SW 1271 (cell line): ENCODE measurements at regions not wholly inside any gene's neighbourhood (a gene's known extent, or its start where the extent isn't known, plus 50 kb on each side); places are given as distances from the start of the nearest gene placed in this dataset.

ENCODE experiments used
- DNase-seq, 2 experiments: peaks; one replicate each; lab custom pipeline; 2025; lab: John Stamatoyannopoulos, UW

DNA sequence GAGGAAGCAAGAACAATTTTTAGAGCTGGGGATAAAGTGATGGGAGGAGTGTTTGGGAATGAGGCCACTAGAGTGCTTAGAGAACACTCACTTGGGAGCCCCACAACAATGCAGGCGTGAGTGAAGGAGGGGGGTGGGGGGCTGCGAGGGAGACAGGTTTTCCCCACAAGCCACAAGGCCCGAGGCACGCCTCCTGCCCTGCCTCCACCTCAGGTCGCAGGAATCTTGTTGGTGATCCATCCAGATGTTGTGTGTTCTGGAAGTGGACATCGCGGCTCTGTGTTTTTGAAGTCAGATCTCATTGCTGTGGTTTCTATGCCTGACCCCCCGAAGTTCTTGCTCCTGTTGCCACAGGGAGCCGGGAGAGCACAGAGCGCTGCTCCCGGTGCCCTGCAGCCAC, 178.0 kb upstream of the BMPER start:
- no peak for DNase-seq

DNA sequence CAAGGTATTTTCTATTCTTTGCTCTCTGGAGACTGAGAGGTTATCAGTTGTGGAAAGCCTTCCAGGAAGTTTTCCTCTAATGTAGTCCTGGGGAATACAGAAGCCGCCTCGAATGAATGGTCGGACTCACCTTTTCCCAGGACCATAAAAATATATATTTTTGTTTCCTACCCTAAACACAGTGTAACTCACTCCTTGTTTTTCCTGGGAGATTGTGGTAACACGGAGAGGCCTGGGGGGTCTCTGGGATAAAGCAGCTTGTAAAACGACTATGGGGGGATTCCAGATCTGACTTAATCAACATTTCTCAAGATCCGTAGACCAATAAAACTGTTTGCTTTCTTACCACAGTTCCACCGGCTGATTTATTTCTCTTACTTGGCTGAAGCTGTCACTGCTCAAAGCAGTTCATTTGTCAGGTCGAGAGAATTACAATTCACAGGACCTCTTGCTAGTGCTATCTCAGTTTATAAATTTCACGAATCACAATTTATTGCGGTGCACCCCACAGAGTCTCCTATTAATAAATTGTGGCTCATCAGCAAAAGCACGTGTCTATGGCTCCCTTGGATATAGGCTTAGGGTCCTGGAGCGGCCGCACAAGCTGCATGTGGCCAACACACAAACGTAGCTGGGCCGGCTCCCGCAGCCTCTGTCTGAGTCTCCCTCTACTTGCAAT, 176.3 kb upstream of the BMPER start:
- no peak for DNase-seq

GRCh38 chr7:33729726-33730125, 175.6 kb upstream of the BMPER start:
- no peak for DNase-seq

DNA sequence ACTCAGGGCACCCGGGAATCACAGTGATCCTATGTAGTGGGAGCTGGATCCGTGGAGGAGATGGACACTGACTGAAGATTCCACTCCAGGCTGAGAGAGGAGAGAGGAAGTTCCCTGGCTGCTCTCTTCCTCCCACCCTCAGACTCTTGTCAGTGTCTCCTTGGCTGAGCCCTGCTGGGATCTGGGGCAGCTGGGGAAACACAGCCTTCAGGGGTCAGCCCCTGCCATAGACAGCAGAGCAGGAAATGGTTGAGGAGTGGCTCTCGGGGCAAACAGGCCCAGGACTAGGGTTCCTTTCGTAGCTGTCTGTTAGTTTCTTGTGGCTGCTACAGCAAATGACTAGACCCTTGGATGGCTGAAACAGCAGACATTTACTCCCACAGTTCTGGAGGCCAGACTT, 174.4 kb upstream of the BMPER start:
- DNase-seq = no peak

DNA sequence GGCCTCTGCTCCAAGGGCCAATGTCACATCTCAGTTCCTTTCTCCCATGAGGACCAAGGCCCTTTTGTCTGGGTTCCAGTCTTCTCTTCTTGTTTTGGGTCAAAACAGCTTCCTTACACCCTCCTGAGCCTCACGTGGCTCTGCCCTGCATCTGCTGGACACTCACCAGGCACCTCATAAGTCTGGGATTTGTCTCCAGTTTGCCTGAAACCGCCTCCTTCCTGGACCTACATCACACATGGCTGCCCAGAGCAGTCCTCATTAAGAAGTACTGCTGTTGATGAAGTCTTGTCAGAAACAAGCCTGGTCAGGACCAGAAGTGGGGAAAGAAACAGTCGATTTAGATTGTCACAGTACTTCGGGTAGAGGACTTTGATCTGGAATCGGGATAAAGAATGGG, 173.4 kb upstream of the BMPER start:
- no peak for DNase-seq

GRCh38 chr7:33732462-33732861, 172.9 kb upstream of the BMPER start:
- no peak for DNase-seq

DNA sequence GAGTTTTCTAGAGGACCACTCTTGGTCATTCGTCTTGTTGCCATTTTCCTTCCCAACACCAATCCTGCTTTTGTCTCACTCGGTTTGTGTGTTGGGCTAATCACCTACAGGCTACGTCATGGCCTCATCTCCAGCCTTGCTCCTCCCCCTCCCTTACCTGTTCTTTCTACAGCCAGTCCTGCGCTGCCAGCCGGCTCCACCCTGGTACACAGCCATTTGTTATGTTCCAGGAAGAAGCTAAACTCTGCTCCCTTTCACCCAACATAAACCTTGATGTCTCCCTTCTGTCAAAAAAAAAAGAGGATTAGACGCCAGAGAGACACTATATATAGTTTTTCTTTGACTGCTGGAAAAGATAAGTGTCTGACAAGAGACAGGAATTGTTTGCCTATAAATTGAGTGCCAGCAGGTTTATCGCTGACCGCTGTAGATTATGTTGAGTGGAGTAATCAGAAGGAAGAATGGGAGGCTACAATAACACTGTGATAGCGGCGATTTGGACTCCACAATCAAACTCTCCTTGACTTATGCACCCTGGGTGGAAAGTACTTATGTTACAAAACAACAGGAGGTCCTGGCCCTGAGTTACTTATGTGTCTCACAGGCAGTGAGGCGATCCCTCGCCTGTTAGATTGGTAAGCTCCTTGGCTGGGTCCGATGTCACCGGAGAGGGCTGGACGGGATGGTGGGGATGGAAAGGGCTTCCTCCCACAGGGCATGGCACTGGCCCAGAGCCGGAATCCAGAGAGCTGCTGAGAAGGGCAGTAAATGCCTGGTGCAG, 171.3 kb upstream of the BMPER start:
- DNase-seq = no peak

GRCh38 chr7:33735403-33735802, 169.9 kb upstream of the BMPER start:
- no peak for DNase-seq

GRCh38 chr7:33736521-33737221, 168.7 kb upstream of the BMPER start:
- no peak for DNase-seq

GRCh38 chr7:33738260-33738935, 166.9 kb upstream of the BMPER start:
- no peak for DNase-seq

DNA sequence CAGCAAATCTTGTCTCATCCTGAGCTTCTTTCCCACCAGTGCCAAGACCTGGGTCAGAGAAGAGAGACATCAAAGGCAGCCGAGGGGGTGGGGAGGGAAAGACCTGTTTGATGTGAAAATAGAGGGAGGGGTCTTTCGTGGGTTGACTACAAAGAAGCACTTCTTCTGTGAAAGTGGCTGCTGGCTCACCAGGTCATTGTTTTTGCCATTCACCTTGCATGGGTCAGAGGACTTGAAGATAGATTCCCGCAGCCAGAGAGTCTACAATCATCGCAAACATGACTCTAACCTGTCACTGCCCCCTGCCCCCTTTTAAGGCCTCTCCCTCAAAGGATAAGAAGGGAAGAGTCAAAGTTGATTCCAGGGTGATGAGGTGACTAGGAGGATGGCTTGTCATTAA, 166.1 kb upstream of the BMPER start:
- DNase-seq = no peak

DNA sequence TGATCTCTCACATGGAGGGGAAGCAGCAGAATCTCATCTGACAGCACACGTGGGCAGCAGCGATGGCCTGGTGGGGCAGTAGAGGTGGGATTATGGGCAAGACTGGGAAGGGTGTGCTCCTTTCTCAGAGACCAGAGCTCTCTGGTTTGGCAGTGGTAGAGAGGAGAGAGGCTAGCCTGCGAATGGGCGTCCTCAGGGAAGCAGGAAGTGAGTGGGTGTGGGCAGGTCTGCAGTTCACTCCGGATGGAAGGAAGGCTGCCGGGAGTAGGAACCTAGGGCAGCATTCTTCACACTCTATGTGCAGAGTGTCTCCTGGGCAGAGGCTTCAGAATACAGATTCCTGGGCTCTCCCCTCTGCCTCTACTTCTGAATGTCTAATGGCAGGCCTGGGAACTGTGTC, 162.8 kb upstream of the BMPER start:
- no peak for DNase-seq

DNA sequence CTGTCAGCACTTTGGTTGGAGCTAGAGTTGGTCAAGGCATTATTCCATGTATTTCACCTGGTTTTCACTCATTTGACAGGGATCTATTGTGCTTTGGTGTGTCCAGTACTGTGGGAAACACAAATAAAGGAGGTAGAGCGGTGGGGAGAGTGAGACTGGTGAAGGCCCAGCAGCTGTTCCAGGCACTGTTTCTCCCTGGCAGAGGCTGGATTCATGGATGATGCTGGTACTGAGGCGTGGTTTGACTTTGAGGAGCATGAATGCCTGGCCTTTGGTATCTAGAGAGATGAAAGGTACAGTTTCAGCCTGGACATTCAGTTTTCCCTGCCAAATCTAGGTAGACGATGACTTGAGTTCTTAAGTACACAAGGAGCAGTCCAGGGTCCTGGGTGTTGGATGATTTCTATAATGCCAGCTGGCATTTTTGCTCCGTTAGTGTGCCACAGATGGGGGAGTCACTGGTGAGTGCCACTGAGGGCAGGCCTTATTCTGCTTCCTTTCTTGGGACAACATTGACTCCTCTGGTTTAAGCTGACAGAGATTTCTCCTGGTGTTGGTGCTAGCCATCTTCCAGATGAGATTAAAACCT, 162.2 kb upstream of the BMPER start:
- DNase-seq = no peak

- DNase-seq = no peak
Measured at GRCh38 chr7:33743594-33743993, 161.7 kb upstream of the BMPER start.

DNA sequence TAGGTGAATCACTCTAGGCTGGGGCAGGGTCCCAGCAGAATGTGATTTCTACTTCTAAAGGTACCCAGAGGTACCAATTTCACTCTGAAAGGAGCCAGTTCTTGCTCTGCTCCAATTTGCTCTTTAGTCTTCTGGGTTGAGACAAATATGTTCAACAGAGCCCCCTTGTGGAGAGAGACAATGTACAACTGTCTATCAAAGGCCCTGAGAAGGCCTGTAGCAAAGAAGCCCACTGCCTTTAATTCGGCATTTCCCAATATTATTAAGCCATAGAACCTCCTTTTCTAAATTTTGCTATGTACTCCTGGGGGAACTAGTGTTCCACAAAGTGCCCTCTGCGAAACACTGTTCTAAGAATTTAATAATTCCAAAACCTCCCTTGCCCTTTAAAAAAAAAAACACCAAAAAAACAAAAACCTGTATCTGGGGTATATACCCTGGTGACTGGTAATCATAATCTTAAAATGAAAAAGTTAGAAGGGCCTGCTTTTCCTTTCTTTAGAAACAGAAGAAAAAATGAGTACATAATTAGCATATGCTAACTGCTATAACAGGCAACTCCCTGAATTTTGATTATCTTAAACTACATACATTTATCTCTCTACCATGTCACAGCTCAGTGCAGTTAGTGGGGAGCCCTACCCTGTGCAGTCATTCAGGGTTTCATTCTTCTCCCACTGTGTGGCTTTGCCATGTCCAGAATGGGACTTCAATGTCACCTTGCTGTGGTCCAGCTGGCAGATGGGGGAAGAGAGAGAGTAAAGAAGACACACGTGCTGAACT, 160.9 kb upstream of the BMPER start:
- no peak for DNase-seq

DNA sequence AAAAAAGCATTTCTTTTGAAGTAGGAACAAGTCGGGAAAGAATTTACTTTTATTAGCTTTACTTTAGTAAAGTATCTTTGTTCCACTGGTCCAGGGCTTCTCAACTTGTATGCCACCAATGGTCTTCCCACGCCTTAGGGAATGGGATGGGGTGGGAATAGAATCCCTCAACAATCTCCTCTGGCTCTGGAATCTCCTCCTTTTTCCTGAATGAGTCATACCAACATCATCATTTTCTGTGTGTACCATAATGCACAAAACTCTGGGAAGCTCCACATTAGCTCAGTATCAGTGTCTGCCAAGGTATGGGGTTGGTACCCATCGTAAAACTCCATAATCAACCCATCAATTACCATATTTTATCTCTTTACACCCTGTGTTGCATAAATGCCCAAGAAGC, 159.4 kb upstream of the BMPER start:
- DNase-seq = no peak

DNA sequence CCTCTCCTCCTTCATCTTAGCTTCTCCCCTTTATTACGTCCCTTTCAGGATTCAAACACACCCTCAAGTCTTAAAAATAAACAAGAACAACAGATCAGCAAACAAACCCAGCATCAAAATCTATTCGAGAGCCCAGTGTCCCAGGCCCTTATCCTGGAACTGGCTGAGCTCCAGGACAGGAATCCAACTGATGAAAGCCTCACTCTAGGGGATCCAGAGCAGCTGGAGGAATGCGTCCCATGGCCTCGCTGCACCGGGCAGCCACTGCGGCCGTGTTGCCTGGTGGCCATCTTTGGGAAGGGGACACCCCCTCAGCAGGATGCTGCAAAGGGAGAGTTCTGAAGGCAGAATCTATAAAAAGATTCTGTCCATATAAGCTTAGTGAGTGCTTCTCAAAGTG, 156.5 kb upstream of the BMPER start:
- DNase-seq = no peak

- DNase-seq = no peak
Measured at GRCh38 chr7:33750177-33750576, 155.2 kb upstream of the BMPER start.

DNA sequence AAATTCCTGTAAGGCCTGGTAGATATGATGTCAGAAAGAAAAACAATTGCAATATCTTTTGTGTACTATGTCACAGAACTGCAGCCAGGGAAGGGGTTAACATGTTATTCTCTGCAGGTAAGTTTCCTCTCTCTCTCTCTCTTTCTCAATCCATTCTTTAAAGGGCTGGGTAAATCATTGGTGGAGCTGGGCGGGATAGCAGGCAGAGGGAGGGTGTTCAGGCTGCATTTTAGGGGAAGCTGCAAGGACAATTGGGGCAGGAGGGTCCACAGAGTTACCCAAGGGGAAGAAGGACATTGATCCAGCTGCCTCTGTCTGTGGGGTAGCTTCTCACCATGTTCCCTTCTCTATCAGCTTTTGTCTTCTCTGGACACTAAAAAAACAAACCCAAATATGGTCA, 153.9 kb upstream of the BMPER start:
- DNase-seq = no peak

- DNase-seq = no peak
Measured at GRCh38 chr7:33753881-33754525, 151.3 kb upstream of the BMPER start.
